T-cell (primary cell): ENCODE measurements at regions not wholly inside any gene's neighbourhood (a gene's known extent, or its start where the extent isn't known, plus 50 kb on each side); places are given as distances from the start of the nearest gene placed in this dataset.
A peak's percentile ranks its signal among the peaks of the same experiment; 100 is the strongest.

Source experiments
- ATAC-seq, 4 experiments: fragments of 200-7000 bp in 3 of 4; fragments of 150-1000 bp in 1 of 4; cut with Tn5 transposase; replicated peaks in 1 of 4; 1 replicate in 3 of 4; 2 replicates in 1 of 4; pipeline ENCODE4 v1.10.0; 2021; ENCODE audit warnings: moderate library complexity in 3 of 4, mild to moderate bottlenecking in 2 of 4, moderate number of reproducible peaks in 1 of 4
- CTCF ChIA-PET, 2 donors: fragments of 300-600 bp; sonication (Branson Sonifier 250); formaldehyde crosslinking; loops; one replicate each; lab custom pipeline; 2022; ENCODE audit warnings: antibody characterized with exemption in 2 of 2; lab: Charles Lee
- POLR2A ChIA-PET, 2 donors: fragments of 300-600 bp; sonication (Branson Sonifier 250); formaldehyde crosslinking; loops; one replicate each; lab custom pipeline; 2022; ENCODE audit warnings: antibody characterized with exemption in 2 of 2; lab: Charles Lee
- DNase-seq, 35 experiments: peaks; one replicate each; pipeline versions ENCODE4 v3.0.0 to v3.0.0-alpha.2; 2013 to 2023
- H3K27ac ChIP-seq: one replicate; pipeline ENCODE4 v1.5.1; 2013; ENCODE audit warnings: low read length
- H3K27me3 ChIP-seq, 2 experiments: replicated peaks in 1 of 2; 1 replicate in 1 of 2; 2 replicates in 1 of 2; pipeline versions ENCODE4 v1.6.1 to v1.7.0; 2013; ENCODE audit warnings: low read length in 1 of 2, mixed read lengths in 1 of 2; ENCODE audit not compliant: control insufficient read depth in 2 of 2, insufficient read depth in 2 of 2; ENCODE audit errors: extremely low read depth in 1 of 2
- H3K36me3 ChIP-seq, 2 donors: 1 replicate in 1 of 2; 2 replicates in 1 of 2; pipeline versions ENCODE4 v1.6.1 to v1.7.0; 2013; ENCODE audit warnings: low read length in 1 of 2; ENCODE audit not compliant: control insufficient read depth in 2 of 2, insufficient read depth in 1 of 2; ENCODE audit errors: extremely low read depth in 1 of 2
- H3K4me1 ChIP-seq, 2 experiments: 1 replicate in 1 of 2; 2 replicates in 1 of 2; pipeline versions ENCODE4 v1.6.1 to v1.7.0; 2013; ENCODE audit warnings: low read length in 2 of 2, mixed read lengths in 1 of 2; ENCODE audit not compliant: insufficient read depth in 2 of 2, control insufficient read depth in 1 of 2; ENCODE audit errors: extremely low read depth in 1 of 2
- H3K4me3 ChIP-seq, 2 donors: 1 replicate in 1 of 2; 2 replicates in 1 of 2; pipeline versions ENCODE4 v1.5.1 to v1.7.0; 2013; ENCODE audit warnings: mild to moderate bottlenecking in 2 of 2, low read length in 1 of 2, moderate library complexity in 1 of 2; ENCODE audit not compliant: control insufficient read depth in 1 of 2; ENCODE audit errors: extremely low read depth in 1 of 2
- H3K9me3 ChIP-seq: 2 replicates; pipeline ENCODE4 v1.7.0; 2013
- H3K27ac Mint-ChIP-seq, 2 donors: one replicate each; pipeline ENCODE4 v1.8.0; 2020 to 2021; ENCODE audit warnings: mild to moderate bottlenecking in 2 of 2, mixed read lengths in 2 of 2
- H3K27me3 Mint-ChIP-seq, 2 donors: one replicate each; pipeline ENCODE4 v1.8.0; 2021 to 2022; ENCODE audit warnings: mixed read lengths in 2 of 2
- H3K36me3 Mint-ChIP-seq: one replicate; pipeline ENCODE4 v1.8.0; 2021; ENCODE audit warnings: mixed read lengths
- H3K4me1 Mint-ChIP-seq, 3 donors: one replicate each; pipeline ENCODE4 v1.8.0; 2020 to 2022; ENCODE audit warnings: mixed read lengths in 3 of 3, mild to moderate bottlenecking in 1 of 3
- H3K4me3 Mint-ChIP-seq, 3 donors: one replicate each; pipeline ENCODE4 v1.8.0; 2020 to 2022; ENCODE audit warnings: mild to moderate bottlenecking in 3 of 3, mixed read lengths in 3 of 3, moderate library complexity in 3 of 3
- H3K9me3 Mint-ChIP-seq, 3 donors: one replicate each; pipeline ENCODE4 v1.8.0; 2020 to 2022; ENCODE audit warnings: mixed read lengths in 3 of 3
- WGBS: methylation state at CpG from one replicate; pipeline ENCODE4 v1.1.5; 2013; ENCODE audit warnings: missing lambda C conversion rate; ENCODE audit not compliant: insufficient coverage; 5-methylcytosine and 5-hydroxymethylcytosine counted together

DNA sequence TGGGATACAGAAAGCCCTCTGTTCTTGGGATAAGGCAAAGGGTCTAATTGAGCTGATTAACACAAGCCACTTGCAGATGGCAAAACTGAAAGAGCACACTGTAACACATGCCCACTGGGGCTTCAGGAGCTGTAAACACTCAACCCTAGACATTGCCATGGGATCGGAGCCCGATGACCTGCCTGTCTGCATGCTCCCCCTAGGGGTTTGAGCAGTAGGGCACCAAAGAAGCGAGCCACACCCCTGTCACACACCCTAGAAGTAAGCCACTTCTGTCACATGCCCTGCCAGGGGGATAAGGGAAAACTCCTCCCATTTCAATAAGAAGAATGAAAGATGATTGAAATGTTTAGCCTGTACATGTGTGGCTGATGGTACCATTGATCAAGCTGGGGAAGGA, 81.3 kb upstream of the IRX6 start:
- ChIA-PET POLR2A (no interaction called here), CTCF (no interaction called here)
- DNase-seq = no peak
- H3K4me3 ChIP-seq = no peak overlapping the region
- peaks cover 8 to 20% of the 10 kb centered on the region in 2 donors for H3K27me3 Mint-ChIP-seq
- no peaks in the 10 kb centered on the region for H3K4me1 ChIP-seq
- WGBS = no CpG with 5 or more reads among the region's 3 CpGs
- no peak overlapping the region for H3K27ac Mint-ChIP-seq
- no peaks in the 10 kb centered on the region for H3K36me3 ChIP-seq
- H3K4me1 Mint-ChIP-seq = no peaks in the 10 kb centered on the region
- no peaks in the 10 kb centered on the region for H3K9me3 ChIP-seq
- no peak overlapping the region for H3K4me3 Mint-ChIP-seq
- peaks cover 0 to 3% of the 10 kb centered on the region in 2 experiments for H3K27me3 ChIP-seq
- ATAC-seq = no peak
- peaks cover 0 to 5% (median 0%) of the 10 kb centered on the region in 3 donors for H3K9me3 Mint-ChIP-seq
- no peak overlapping the region for H3K27ac ChIP-seq
- H3K36me3 Mint-ChIP-seq = no peaks in the 10 kb centered on the region

GRCh38 chr16:55248058-55248457, 75.9 kb upstream of the IRX6 start:
- no peak for ATAC-seq
- Mint-ChIP-seq H3K27ac (no peak overlapping the region), H3K4me3 (no peak overlapping the region), H3K27me3 (peaks cover 10 to 19% of the 10 kb centered on the region in 2 donors), H3K9me3 (peaks cover 0 to 1% (median 0%) of the 10 kb centered on the region in 3 donors), H3K4me1 (no peaks in the 10 kb centered on the region), H3K36me3 (no peaks in the 10 kb centered on the region)
- Histone ChIP-seq H3K36me3 (no peaks in the 10 kb centered on the region), H3K4me3 (no peak overlapping the region), H3K27ac (no peak overlapping the region), H3K27me3 (peaks cover 0 to 4% of the 10 kb centered on the region in 2 experiments), H3K4me1 (peaks cover 0 to 2% of the 10 kb centered on the region in 2 experiments), H3K9me3 (no peaks in the 10 kb centered on the region)
- CTCF ChIA-PET = no interaction called here
- no peak for DNase-seq
- POLR2A ChIA-PET = no interaction called here
- WGBS = 75% methylated on average over 1 of the region's 1 CpG

DNA sequence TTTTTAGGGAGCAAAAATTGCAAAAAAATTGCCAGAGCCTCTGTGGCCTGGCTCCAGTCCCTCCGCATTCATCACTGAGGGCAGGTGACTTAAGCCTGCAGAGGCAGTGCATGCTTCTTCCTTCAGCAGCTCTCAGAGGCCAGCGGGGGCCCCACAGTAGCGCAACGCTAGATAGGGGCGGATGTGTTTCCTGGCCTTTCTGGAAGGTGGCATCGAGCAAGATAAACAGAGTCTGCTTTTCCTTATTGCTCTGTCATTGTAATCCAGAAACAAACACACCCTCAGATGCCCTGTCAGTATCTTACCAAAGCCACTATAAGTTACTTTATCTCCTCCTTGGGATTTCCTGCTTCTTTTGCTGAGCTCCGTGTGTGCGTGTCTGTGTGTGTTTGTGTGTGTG, 75.5 kb upstream of the IRX6 start:
- no peaks in the 10 kb centered on the region for H3K36me3 Mint-ChIP-seq
- ATAC-seq = peak in 1 of 4 experiments; percentile 49
- no peak overlapping the region for H3K4me3 Mint-ChIP-seq
- ChIA-PET POLR2A (interaction anchor here in 1 of 2 donors (0.7 kb wide), 1 partner anchor 288 kb away, joined by 4 read pairs; no protein-coding TSS in a partner anchor), CTCF (no interaction called here)
- no peak for DNase-seq
- no peak overlapping the region for H3K4me3 ChIP-seq
- no peaks in the 10 kb centered on the region for H3K4me1 Mint-ChIP-seq
- H3K9me3 Mint-ChIP-seq = peaks cover 0 to 3% (median 0%) of the 10 kb centered on the region in 3 donors
- 29% methylated on average over 1 of the region's 8 CpGs for WGBS
- no peak overlapping the region for H3K27ac Mint-ChIP-seq
- no peaks in the 10 kb centered on the region for H3K36me3 ChIP-seq
- H3K4me1 ChIP-seq = peaks cover 0 to 2% of the 10 kb centered on the region in 2 experiments
- peaks cover under 1% of the 10 kb centered on the region for H3K9me3 ChIP-seq
- H3K27me3 Mint-ChIP-seq = peaks cover 10 to 19% of the 10 kb centered on the region in 2 donors
- H3K27ac ChIP-seq = no peak overlapping the region
- peaks cover 0 to 4% of the 10 kb centered on the region in 2 experiments for H3K27me3 ChIP-seq

DNA sequence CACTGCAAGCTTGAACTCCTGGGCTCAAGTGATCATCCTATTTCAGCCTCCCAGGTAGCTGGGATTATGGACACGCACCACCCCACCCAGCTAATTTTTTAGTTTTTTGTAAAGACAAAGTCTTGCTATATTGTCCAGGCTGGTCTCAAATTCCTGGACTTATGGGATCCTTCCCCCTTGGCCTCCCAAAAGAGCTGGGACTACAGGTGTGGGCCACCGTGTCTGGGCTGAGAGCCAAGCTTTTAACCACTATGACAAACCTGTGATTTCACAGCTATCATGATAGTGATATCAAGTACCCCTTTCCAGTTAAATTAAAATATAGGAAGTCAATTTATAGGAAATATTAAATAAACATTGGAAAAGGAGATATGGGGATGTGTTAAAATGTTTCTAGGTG, 74.6 kb upstream of the IRX6 start:
- H3K36me3 Mint-ChIP-seq = no peaks in the 10 kb centered on the region
- Histone ChIP-seq H3K4me3 (no peak overlapping the region), H3K9me3 (peaks cover 2% of the 10 kb centered on the region), H3K27ac (no peak overlapping the region), H3K36me3 (no peaks in the 10 kb centered on the region), H3K4me1 (peaks cover 0 to 2% of the 10 kb centered on the region in 2 experiments), H3K27me3 (peaks cover 0 to 4% of the 10 kb centered on the region in 2 experiments)
- peaks cover 10 to 19% of the 10 kb centered on the region in 2 donors for H3K27me3 Mint-ChIP-seq
- no peak for DNase-seq
- H3K27ac Mint-ChIP-seq = no peak overlapping the region
- H3K4me1 Mint-ChIP-seq = no peaks in the 10 kb centered on the region
- ChIA-PET POLR2A (interaction anchor here in 1 of 2 donors (0.7 kb wide), 1 partner anchor 287 kb away, joined by 4 read pairs; no protein-coding TSS in a partner anchor), CTCF (no interaction called here)
- H3K4me3 Mint-ChIP-seq = no peak overlapping the region
- no peak for ATAC-seq
- peaks cover 3 to 5% (median 5%) of the 10 kb centered on the region in 3 donors for H3K9me3 Mint-ChIP-seq
- WGBS = 100% methylated on average over 1 of the region's 2 CpGs

DNA sequence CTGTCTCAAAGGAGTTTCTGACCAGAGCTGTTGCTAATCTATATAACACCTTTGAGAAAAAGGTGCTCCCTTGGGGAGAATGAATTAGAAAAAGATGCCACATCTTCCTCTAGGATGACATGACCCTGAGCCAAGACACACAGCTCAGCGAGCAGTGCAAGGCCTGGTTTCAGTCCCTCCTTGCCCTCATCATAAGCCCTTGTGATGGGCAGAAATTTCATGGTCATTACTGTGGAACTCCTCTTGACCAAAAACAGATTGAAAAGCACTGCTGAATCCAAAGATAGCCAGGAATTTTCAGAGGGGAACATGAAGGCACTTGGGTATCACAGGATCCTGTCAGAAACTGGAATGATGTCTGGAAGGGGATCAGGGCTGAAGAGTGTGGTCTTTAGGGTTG, 74.1 kb upstream of the IRX6 start:
- Histone ChIP-seq H3K4me3 (no peak overlapping the region), H3K36me3 (no peaks in the 10 kb centered on the region), H3K27me3 (peaks cover 0 to 4% of the 10 kb centered on the region in 2 experiments), H3K4me1 (peaks cover 0 to 2% of the 10 kb centered on the region in 2 experiments), H3K27ac (no peak overlapping the region), H3K9me3 (peaks cover 2% of the 10 kb centered on the region)
- Mint-ChIP-seq H3K4me3 (no peak overlapping the region), H3K27ac (no peak overlapping the region), H3K27me3 (peaks cover 10 to 23% of the 10 kb centered on the region in 2 donors), H3K4me1 (no peaks in the 10 kb centered on the region), H3K36me3 (no peaks in the 10 kb centered on the region), H3K9me3 (peaks cover 3 to 10% (median 5%) of the 10 kb centered on the region in 3 donors)
- 57% methylated on average over 1 of the region's 1 CpG for WGBS
- ATAC-seq (no peak), DNase-seq (no peak)
- POLR2A ChIA-PET = no interaction called here
- CTCF ChIA-PET = no interaction called here

DNA sequence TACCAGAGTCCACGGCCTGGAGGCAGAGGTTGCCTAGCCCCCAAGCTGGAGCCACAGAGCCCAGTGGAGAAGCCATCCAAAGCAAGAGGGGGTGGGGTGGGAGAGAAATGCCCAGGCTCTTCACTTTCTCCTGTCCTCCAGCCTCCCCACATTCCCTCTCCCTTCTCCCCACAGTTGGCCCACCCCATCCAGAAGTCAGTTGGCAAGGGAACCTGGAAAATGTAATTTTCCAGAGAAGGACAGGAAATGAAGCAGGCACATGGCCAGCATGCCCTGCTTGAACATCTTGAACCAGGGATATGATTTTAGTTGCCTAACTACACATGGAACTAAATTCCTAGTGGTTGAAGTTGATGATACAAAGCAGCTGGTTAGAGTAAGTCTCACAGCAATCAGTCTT, 73.3 kb upstream of the IRX6 start:
- CTCF ChIA-PET = no interaction called here
- POLR2A ChIA-PET = no interaction called here
- H3K27me3 Mint-ChIP-seq = peaks cover 10 to 24% of the 10 kb centered on the region in 2 donors

More for the DNA sequence above, 73.3 kb upstream of the IRX6 start:
- ATAC-seq (no peak), DNase-seq (no peak)
- Mint-ChIP-seq H3K27ac (no peak overlapping the region), H3K4me3 (no peak overlapping the region), H3K4me1 (no peaks in the 10 kb centered on the region), H3K9me3 (peaks cover 3 to 11% (median 5%) of the 10 kb centered on the region in 3 donors), H3K36me3 (no peaks in the 10 kb centered on the region)
- H3K4me1 ChIP-seq = peaks cover 0 to 2% of the 10 kb centered on the region in 2 experiments
- no peak overlapping the region for H3K27ac ChIP-seq
- H3K36me3 ChIP-seq = no peaks in the 10 kb centered on the region
- H3K9me3 ChIP-seq = peaks cover 2% of the 10 kb centered on the region
- H3K27me3 ChIP-seq = peaks cover 0 to 4% of the 10 kb centered on the region in 2 experiments
- WGBS = no CpG with 5 or more reads among the region's 1 CpG
- H3K4me3 ChIP-seq = no peak overlapping the region
